BLaER1 (cell line): ENCODE measurements at regions not wholly inside any gene's neighbourhood (a gene's known extent, or its start where the extent isn't known, plus 50 kb on each side); places are given as distances from the start of the nearest gene placed in this dataset.
"Not testable (repeated sequence)": the region's sequence is repeated elsewhere in the genome, so short reads cannot be mapped to it uniquely, and the experiment has no call there.

Source experiments
- H3K27ac ChIP-seq: shearing (Covaris generic); formaldehyde crosslinking; 2 replicates; pipeline ENCODE4 v1.8.1; 2022
- H3K27me3 ChIP-seq: shearing (Covaris generic); formaldehyde crosslinking; 2 replicates; pipeline ENCODE4 v1.8.1; 2022
- H3K36me3 ChIP-seq: shearing (Covaris generic); formaldehyde crosslinking; 2 replicates; pipeline ENCODE4 v1.8.1; 2022
- H3K4me1 ChIP-seq: shearing (Covaris generic); formaldehyde crosslinking; 2 replicates; pipeline ENCODE4 v1.8.1; 2022
- H3K4me2 ChIP-seq: shearing (Covaris generic); formaldehyde crosslinking; 2 replicates; pipeline ENCODE4 v1.8.1; 2022
- H3K4me3 ChIP-seq: shearing (Covaris generic); formaldehyde crosslinking; 2 replicates; pipeline ENCODE4 v1.8.1; 2022
- H3K9ac ChIP-seq: shearing (Covaris generic); formaldehyde crosslinking; 2 replicates; pipeline ENCODE4 v1.8.1; 2022
- H3K9me3 ChIP-seq: shearing (Covaris generic); formaldehyde crosslinking; 2 replicates; pipeline ENCODE4 v1.8.1; 2022
- H4K20me1 ChIP-seq: shearing (Covaris generic); formaldehyde crosslinking; 2 replicates; pipeline ENCODE4 v1.8.1; 2022
- Cebpa-rat ChIP-seq: shearing (Covaris generic); IDR thresholded peaks from 2 replicates; pipeline ENCODE4 v1.8.1; 2022

DNA sequence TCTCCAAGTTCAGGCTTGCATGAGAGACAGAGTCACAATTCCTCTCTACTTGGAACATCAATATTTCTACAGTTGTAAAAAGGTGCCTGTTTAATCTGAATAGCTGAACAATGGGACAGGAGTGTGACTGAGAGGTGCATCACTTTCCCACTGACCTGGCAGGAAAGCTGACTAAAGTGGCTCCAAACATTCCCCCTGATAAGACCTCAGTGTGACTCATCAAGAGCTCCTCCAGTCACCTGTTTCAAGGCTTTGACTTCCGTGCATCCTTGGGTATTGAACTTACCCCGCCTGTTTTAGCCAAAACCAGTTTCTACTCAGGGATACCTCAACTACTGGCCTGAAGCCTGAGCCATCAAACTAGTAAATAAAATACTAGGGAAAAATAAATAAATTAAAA is 453.9 kb upstream of the DDX18 start:
- Histone ChIP-seq H3K9ac (no peak overlapping the region), H3K27ac (no peak overlapping the region), H3K4me3 (no peak overlapping the region), H3K27me3 (no peaks in the 10 kb centered on the region), H3K36me3 (no peaks in the 10 kb centered on the region), H3K9me3 (no peaks in the 10 kb centered on the region), H4K20me1 (no peaks in the 10 kb centered on the region), H3K4me2 (no peak overlapping the region), H3K4me1 (no peaks in the 10 kb centered on the region)
- no peak for TF ChIP-seq Cebpa-rat

DNA sequence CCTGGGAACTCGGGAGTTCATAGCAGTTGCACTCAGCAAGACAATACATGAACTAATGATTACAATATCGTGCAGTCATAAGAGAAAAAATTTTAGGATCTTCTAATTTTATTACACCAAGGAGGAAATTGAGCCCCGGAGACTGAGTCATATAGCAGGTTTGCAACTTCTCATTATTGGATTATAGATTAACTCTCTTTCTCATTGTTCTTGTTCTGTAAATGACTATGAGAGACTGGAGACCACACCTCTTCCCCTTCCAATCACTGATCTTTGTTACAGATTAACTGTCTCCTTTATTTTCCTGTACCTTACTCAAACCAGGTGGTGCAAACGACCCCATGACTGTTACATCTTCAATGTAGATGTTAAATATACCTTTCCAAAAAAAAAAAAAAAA is 435.8 kb upstream of the DDX18 start:
- Histone ChIP-seq H3K9me3 (no peaks in the 10 kb centered on the region), H3K4me1 (no peaks in the 10 kb centered on the region), H3K36me3 (no peaks in the 10 kb centered on the region), H3K27me3 (no peaks in the 10 kb centered on the region), H3K9ac (no peak overlapping the region), H3K27ac (no peak overlapping the region), H3K4me3 (no peak overlapping the region), H3K4me2 (no peak overlapping the region), H4K20me1 (no peaks in the 10 kb centered on the region)
- TF ChIP-seq Cebpa-rat: no peak

GRCh38 chr2:117379928-117380327 is 434.6 kb upstream of the DDX18 start:
- Histone ChIP-seq H3K27me3 (no peaks in the 10 kb centered on the region), H3K4me1 (no peaks in the 10 kb centered on the region), H3K4me2 (no peak overlapping the region), H4K20me1 (no peaks in the 10 kb centered on the region), H3K27ac (no peak overlapping the region), H3K36me3 (no peaks in the 10 kb centered on the region), H3K9ac (no peak overlapping the region), H3K4me3 (no peak overlapping the region), H3K9me3 (no peaks in the 10 kb centered on the region)
- TF ChIP-seq Cebpa-rat: no peak

DNA sequence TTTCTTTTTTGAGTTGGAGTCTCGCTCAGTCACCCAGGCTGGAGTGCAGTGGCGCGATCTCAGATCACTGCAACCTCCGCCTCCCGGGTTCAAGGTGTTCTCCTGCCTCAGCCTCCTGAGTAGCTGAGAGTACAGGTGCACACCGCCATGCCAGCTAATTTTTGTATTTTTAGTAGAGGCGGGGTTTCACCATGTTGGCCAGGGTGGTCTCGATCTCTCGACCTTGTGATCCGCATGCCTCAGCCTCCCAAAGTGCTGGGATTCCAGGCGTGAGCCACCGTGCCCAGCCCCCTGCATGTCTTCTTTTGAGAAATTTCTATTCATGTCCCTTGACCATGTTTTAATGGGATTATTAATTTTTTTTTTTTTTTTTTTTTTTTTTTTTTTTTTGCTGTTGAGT is 430.5 kb upstream of the DDX18 start:
- H3K27ac ChIP-seq, H3K9me3 ChIP-seq, H3K9ac ChIP-seq: not testable (repeated sequence)

DNA sequence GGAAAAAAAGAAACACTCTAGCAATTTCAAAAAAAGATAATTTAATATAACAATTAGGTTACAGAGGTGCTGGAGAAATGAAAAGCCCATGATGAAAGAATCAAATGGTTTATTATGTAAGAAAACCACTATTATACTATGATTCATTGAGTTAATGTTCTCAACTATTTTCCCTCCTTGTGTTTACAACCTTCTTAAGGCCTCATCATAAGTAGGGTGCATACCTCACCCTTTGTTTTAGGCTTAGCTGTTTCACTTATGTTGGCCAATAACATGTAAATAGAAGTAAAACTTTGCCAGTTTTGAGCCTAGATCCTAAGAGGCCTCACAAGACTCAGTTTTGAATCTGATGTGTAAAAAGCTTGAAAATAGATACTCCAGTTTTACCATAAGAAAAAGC is 418.3 kb upstream of the DDX18 start:
- Histone ChIP-seq H3K27ac (no peak overlapping the region), H4K20me1 (no peaks in the 10 kb centered on the region), H3K4me1 (no peaks in the 10 kb centered on the region), H3K9me3 (no peaks in the 10 kb centered on the region), H3K4me3 (no peak overlapping the region), H3K36me3 (no peaks in the 10 kb centered on the region), H3K4me2 (no peak overlapping the region), H3K9ac (no peak overlapping the region), H3K27me3 (no peaks in the 10 kb centered on the region)
- TF ChIP-seq Cebpa-rat: no peak

More for the DNA sequence above, 430.5 kb upstream of the DDX18 start:
- H3K36me3 ChIP-seq, H4K20me1 ChIP-seq, H3K27me3 ChIP-seq, H3K4me3 ChIP-seq, H3K4me1 ChIP-seq, H3K4me2 ChIP-seq: not testable (repeated sequence)

DNA sequence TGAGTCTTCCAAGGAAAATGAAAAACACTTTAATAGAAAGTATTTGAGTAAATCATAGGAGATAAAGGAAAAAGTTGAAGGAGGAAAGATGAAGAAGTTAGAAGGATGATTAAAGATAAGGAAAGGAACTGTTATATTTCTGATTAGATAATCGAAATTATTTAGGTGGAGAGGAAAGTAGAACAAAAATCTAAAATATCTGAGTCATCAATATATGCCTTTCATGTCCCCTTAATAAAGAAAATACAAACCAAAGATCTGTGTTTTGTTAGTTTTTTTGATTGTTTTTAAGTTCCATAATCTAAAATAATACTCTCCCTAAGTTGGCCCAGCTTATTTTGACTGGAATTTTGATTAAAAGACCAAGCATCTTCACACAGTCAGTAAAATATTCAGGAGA is 412.9 kb upstream of the DDX18 start:
- Histone ChIP-seq H3K9me3 (no peaks in the 10 kb centered on the region), H3K4me2 (no peak overlapping the region), H3K36me3 (no peaks in the 10 kb centered on the region), H3K27me3 (no peaks in the 10 kb centered on the region), H3K9ac (no peak overlapping the region), H3K4me3 (no peak overlapping the region), H4K20me1 (no peaks in the 10 kb centered on the region), H3K27ac (no peak overlapping the region), H3K4me1 (no peaks in the 10 kb centered on the region)
- no peak for TF ChIP-seq Cebpa-rat

DNA sequence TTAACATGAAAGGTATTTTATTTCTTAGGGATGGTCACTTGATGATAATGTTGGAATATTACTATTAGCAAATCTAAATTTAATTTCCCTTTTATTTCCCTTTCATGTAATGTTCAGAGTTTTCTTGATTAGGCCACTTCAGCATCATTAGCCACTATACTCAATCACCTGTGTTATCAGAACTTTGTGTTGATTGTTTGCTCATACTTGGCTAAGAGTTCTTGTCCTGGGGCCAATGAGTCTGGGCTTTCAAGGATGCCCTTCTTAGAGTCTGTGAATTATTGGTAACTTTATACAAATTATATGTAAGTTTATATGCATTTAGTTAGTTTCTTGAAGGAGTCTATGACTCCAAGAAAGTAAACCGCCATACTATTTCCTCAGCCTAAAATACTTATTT is 408.0 kb upstream of the DDX18 start:
- Histone ChIP-seq H3K9ac (no peak overlapping the region), H3K4me3 (no peak overlapping the region), H3K27me3 (no peaks in the 10 kb centered on the region), H3K27ac (no peak overlapping the region), H3K4me1 (no peaks in the 10 kb centered on the region), H3K9me3 (no peaks in the 10 kb centered on the region), H3K4me2 (no peak overlapping the region), H3K36me3 (no peaks in the 10 kb centered on the region), H4K20me1 (no peaks in the 10 kb centered on the region)
- TF ChIP-seq Cebpa-rat: no peak

- no peaks in the 10 kb centered on the region for H3K4me1 ChIP-seq
- H3K9me3 ChIP-seq: no peaks in the 10 kb centered on the region
- H3K4me3 ChIP-seq: no peak overlapping the region
- H3K9ac ChIP-seq: no peak overlapping the region
- no peaks in the 10 kb centered on the region for H3K36me3 ChIP-seq
- no peak overlapping the region for H3K4me2 ChIP-seq
- no peaks in the 10 kb centered on the region for H4K20me1 ChIP-seq
- H3K27ac ChIP-seq: no peak overlapping the region
- H3K27me3 ChIP-seq: no peaks in the 10 kb centered on the region
- no peak for TF ChIP-seq Cebpa-rat
Measured at GRCh38 chr2:117407746-117408145, 406.7 kb upstream of the DDX18 start.

GRCh38 chr2:117409443-117409842 is 405.0 kb upstream of the DDX18 start:
- Histone ChIP-seq H3K4me3 (no peak overlapping the region), H3K4me1 (no peaks in the 10 kb centered on the region), H3K27ac (no peak overlapping the region), H3K9me3 (no peaks in the 10 kb centered on the region), H3K27me3 (no peaks in the 10 kb centered on the region), H4K20me1 (no peaks in the 10 kb centered on the region), H3K9ac (no peak overlapping the region), H3K4me2 (no peak overlapping the region), H3K36me3 (no peaks in the 10 kb centered on the region)
- TF ChIP-seq Cebpa-rat: no peak

- Histone ChIP-seq H3K4me2 (no peak overlapping the region), H3K27ac (no peak overlapping the region), H3K4me3 (no peak overlapping the region), H3K4me1 (no peaks in the 10 kb centered on the region), H3K9ac (no peak overlapping the region), H3K36me3 (no peaks in the 10 kb centered on the region), H3K9me3 (no peaks in the 10 kb centered on the region), H3K27me3 (no peaks in the 10 kb centered on the region), H4K20me1 (no peaks in the 10 kb centered on the region)
- no peak for TF ChIP-seq Cebpa-rat
Measured at GRCh38 chr2:117411983-117412382, 402.5 kb upstream of the DDX18 start.

DNA sequence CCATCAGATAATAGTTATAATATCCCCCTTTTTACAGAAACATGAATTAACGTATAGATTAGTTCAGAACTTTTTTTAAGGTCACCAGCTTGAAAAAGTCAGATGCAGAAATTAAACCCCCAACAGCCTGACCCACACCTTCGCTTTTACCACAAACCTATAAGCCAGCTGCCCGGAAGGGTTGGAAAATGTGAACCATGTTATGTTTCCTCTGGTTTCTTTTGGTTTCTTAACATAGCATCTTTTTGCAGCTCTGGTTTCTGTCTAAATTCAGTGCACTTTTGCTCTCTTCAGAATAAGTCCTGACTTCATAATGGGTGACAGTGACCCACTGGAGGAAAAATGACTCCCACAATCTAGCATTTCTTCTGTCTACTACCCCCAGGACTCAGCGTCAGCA is 381.7 kb upstream of the DDX18 start:
- no peaks in the 10 kb centered on the region for H3K27me3 ChIP-seq
- no peak overlapping the region for H3K4me3 ChIP-seq
- no peaks in the 10 kb centered on the region for H3K4me1 ChIP-seq
- TF ChIP-seq Cebpa-rat: no peak
- no peaks in the 10 kb centered on the region for H3K36me3 ChIP-seq
- no peak overlapping the region for H3K9ac ChIP-seq
- no peaks in the 10 kb centered on the region for H3K9me3 ChIP-seq
- H4K20me1 ChIP-seq: no peaks in the 10 kb centered on the region
- no peak overlapping the region for H3K27ac ChIP-seq
- H3K4me2 ChIP-seq: no peak overlapping the region
